DND-41 (cell line): ENCODE measurements at regions not wholly inside any gene's neighbourhood (a gene's known extent, or its start where the extent isn't known, plus 50 kb on each side); places are given as distances from the start of the nearest gene placed in this dataset.

ENCODE experiments used
- ATAC-seq: fragments of 200-7000 bp; cut with Tn5 transposase; 3 replicates; pipeline ENCODE4 v1.9.1; 2021; ENCODE audit warnings: low read depth; ENCODE audit not compliant: insufficient read depth
- DNase-seq: peaks from one replicate; pipeline ENCODE4 v3.0.0-alpha.2; 2020
- H2AFZ ChIP-seq: 2 replicates; pipeline ENCODE4 v1.6.0; 2012; ENCODE audit warnings: low read depth, low read length
- H3K27ac ChIP-seq: 2 replicates; pipeline ENCODE4 v1.5.1; 2012; ENCODE audit warnings: low read length, inconsistent platforms
- H3K27me3 ChIP-seq: fragments of 200-600 bp; sonication (generic); 2 replicates; pipeline ENCODE4 v1.6.0; 2012; ENCODE audit warnings: low read length, mild to moderate bottlenecking, inconsistent platforms; ENCODE audit not compliant: insufficient read depth, poor library complexity
- H3K36me3 ChIP-seq: 2 replicates; pipeline ENCODE4 v1.5.1; 2012; ENCODE audit warnings: low read length, inconsistent platforms; ENCODE audit not compliant: insufficient read depth
- H3K4me1 ChIP-seq: 2 replicates; pipeline ENCODE4 v1.5.1; 2012; ENCODE audit warnings: mild to moderate bottlenecking, low read length; ENCODE audit not compliant: insufficient read depth
- H3K4me2 ChIP-seq: 2 replicates; pipeline ENCODE4 v1.6.0; 2012; ENCODE audit warnings: mild to moderate bottlenecking, moderate library complexity, low read length, inconsistent platforms; ENCODE audit not compliant: insufficient read depth
- H3K4me3 ChIP-seq, 2 experiments: fragments of 200-600 bp in 1 of 2; shearing (Covaris generic) in 1 of 2; 2 replicates each; pipeline ENCODE4 v1.5.1; 2012 to 2016; ENCODE audit warnings: inconsistent platforms in 2 of 2, low read length in 2 of 2, mild to moderate bottlenecking in 2 of 2, low read depth in 1 of 2, moderate library complexity in 1 of 2
- H3K79me2 ChIP-seq: 2 replicates; pipeline ENCODE4 v1.6.0; 2012; ENCODE audit warnings: low read length, inconsistent platforms; ENCODE audit not compliant: insufficient read depth
- H3K9ac ChIP-seq: 2 replicates; pipeline ENCODE4 v1.6.0; 2012; ENCODE audit warnings: low read depth, mild to moderate bottlenecking, inconsistent platforms, low read length, moderate library complexity
- H3K9me3 ChIP-seq: 2 replicates; pipeline ENCODE4 v1.5.1; 2012; ENCODE audit warnings: low read length, moderate library complexity, mild to moderate bottlenecking, inconsistent platforms; ENCODE audit not compliant: insufficient read depth, severe bottlenecking
- H4K20me1 ChIP-seq: 2 replicates; pipeline ENCODE4 v1.6.0; 2012; ENCODE audit warnings: low read length; ENCODE audit not compliant: insufficient read depth
- EZH2 ChIP-seq: IDR thresholded peaks from 3 replicates; pipeline ENCODE4 v1.6.1; 2012; ENCODE audit warnings: borderline replicate concordance, low read depth, mild to moderate bottlenecking, moderate library complexity, low read length, inconsistent platforms; ENCODE audit not compliant: severe bottlenecking
- TF ChIP-seq, protein P1 (sequence below): IDR thresholded peaks from 2 replicates; pipeline ENCODE4 v1.5.1; 2012; ENCODE audit warnings: borderline replicate concordance, low read length, moderate library complexity, mild to moderate bottlenecking; ENCODE audit not compliant: poor library complexity, severe bottlenecking; ENCODE audit errors: extremely low read depth

DNA sequence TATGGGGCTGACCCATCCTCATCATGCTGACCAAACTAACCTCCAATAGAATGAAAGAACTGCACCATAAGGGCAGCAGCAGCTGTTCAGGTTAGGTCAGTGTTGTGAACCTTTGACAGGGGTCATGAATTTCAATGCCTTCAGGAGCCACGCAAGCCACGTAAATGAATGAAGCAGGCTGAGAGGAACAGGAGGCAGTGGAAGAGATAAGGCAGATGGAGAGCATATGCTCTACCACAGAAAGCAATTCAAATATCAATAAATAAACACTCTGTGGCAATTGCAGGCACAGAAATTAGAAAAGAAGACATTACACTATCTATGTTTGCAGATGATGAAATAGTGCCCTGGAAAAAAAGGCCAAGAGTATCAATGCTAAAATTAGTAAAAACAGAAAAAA is 56.3 kb downstream of the SCG2 start:
- Histone ChIP-seq H3K4me2 (no peak overlapping the region), H4K20me1 (no peaks in the 10 kb centered on the region), H3K36me3 (no peaks in the 10 kb centered on the region), H3K4me3 (no peak overlapping the region), H3K27me3 (no peaks in the 10 kb centered on the region), H2AFZ (no peak overlapping the region), H3K9me3 (no peaks in the 10 kb centered on the region), H3K4me1 (no peaks in the 10 kb centered on the region), H3K9ac (no peak overlapping the region), H3K27ac (no peak overlapping the region), H3K79me2 (no peaks in the 10 kb centered on the region)
- DNase-seq (no peak), ATAC-seq (no peak)
- no peak for TF ChIP-seq EZH2
- TF ChIP-seq, protein P1, sequence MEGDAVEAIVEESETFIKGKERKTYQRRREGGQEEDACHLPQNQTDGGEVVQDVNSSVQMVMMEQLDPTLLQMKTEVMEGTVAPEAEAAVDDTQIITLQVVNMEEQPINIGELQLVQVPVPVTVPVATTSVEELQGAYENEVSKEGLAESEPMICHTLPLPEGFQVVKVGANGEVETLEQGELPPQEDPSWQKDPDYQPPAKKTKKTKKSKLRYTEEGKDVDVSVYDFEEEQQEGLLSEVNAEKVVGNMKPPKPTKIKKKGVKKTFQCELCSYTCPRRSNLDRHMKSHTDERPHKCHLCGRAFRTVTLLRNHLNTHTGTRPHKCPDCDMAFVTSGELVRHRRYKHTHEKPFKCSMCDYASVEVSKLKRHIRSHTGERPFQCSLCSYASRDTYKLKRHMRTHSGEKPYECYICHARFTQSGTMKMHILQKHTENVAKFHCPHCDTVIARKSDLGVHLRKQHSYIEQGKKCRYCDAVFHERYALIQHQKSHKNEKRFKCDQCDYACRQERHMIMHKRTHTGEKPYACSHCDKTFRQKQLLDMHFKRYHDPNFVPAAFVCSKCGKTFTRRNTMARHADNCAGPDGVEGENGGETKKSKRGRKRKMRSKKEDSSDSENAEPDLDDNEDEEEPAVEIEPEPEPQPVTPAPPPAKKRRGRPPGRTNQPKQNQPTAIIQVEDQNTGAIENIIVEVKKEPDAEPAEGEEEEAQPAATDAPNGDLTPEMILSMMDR: no peak
